ENCODE measurements at regions not wholly inside any gene's neighbourhood (a gene's known extent, or its start where the extent isn't known, plus 50 kb on each side); places are given as distances from the start of the nearest gene placed in this dataset.

- TF ChIP-seq POLR2A (IDR thresholded peaks at IDR 0.05; ENCODE audit: low read depth, low read length), result no peak
- no peak for TF ChIP-seq POLR2AphosphoS5 (IDR thresholded peaks at IDR 0.05; ENCODE audit: low read depth, low read length)
- TF ChIP-seq SPI1 (IDR thresholded peaks at IDR 0.05; ENCODE audit: low read depth, low read length), result no peak
- no peak for TF ChIP-seq TAF1 (IDR thresholded peaks at IDR 0.05; ENCODE audit: low read depth, low read length)
- TF ChIP-seq POU2F2 (IDR thresholded peaks at IDR 0.05; ENCODE audit: low read depth, low read length), result no peak
Measured at GRCh38 chr12:102755266-102755665, 161.8 kb downstream of the PAH start.

All from GM12891 (cell line).